GM15510 (cell line): ENCODE measurements at regions not wholly inside any gene's neighbourhood (a gene's known extent, or its start where the extent isn't known, plus 50 kb on each side); places are given as distances from the start of the nearest gene placed in this dataset.
A peak's percentile ranks its signal among the peaks of the same experiment; 100 is the strongest.

Experiments used
- POLR2A ChIP-seq: IDR thresholded peaks from 3 replicates; pipeline ENCODE4 v1.6.1; 2011; ENCODE audit warnings: borderline replicate concordance; ENCODE audit not compliant: insufficient read length; ENCODE audit errors: extremely low read depth

- no peak for TF ChIP-seq POLR2A
These were observed 236.6 kb upstream of the MKLN1 start for GRCh38 chr7:131090886-131091692.

GRCh38 chr7:131094685-131095084, 233.0 kb upstream of the MKLN1 start:
- no peak for TF ChIP-seq POLR2A

GRCh38 chr7:131095346-131095745, 232.3 kb upstream of the MKLN1 start:
- TF ChIP-seq POLR2A, result no peak

GRCh38 chr7:131096267-131096927, 231.3 kb upstream of the MKLN1 start:
- no peak for TF ChIP-seq POLR2A

- no peak for TF ChIP-seq POLR2A
These were observed 229.9 kb upstream of the MKLN1 start for GRCh38 chr7:131097662-131098376.

- no peak for TF ChIP-seq POLR2A
These were observed 229.1 kb upstream of the MKLN1 start for GRCh38 chr7:131098527-131098926.

GRCh38 chr7:131100357-131101054, 227.2 kb upstream of the MKLN1 start:
- no peak for TF ChIP-seq POLR2A

GRCh38 chr7:131103997-131104396, 223.7 kb upstream of the MKLN1 start:
- no peak for TF ChIP-seq POLR2A

GRCh38 chr7:131104596-131105293, 222.9 kb upstream of the MKLN1 start:
- TF ChIP-seq POLR2A, result no peak

GRCh38 chr7:131105294-131105798, 222.3 kb upstream of the MKLN1 start:
- no peak for TF ChIP-seq POLR2A

GRCh38 chr7:131105799-131106680, 221.6 kb upstream of the MKLN1 start:
- TF ChIP-seq POLR2A, result peak; percentile 36

GRCh38 chr7:131106681-131107336, 220.9 kb upstream of the MKLN1 start:
- TF ChIP-seq POLR2A, result no peak
